GM21528 (cell line): ENCODE measurements at regions not wholly inside any gene's neighbourhood (a gene's known extent, or its start where the extent isn't known, plus 50 kb on each side); places are given as distances from the start of the nearest gene placed in this dataset.

Experiments used
- ATAC-seq: cut with Tn5 transposase; IDR thresholded peaks from one replicate; pipeline ENCODE4 v1.9.1; 2021; ENCODE audit warnings: mild to moderate bottlenecking, moderate library complexity; ENCODE audit not compliant: unreplicated experiment, low FRiP score

DNA sequence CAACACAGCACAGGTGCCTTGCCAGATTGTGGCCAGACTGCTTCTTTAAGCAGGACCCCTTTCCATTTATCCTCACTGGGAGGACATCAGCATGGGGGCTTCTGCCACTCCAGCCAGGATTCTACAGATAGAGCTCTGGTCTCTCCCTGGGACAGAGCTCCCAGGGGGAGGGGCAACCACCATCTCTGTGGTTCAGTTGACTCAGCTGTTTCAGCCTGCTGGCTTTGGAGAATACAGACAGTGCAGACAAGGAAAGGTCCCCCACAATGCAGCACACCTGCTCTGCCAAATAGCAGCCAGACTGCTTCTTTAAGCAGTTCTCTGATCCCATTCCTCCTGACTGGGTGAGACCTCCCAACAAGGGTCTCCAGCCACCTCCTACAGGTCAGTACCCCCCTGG is 132.8 kb downstream of the OR2K2 start:
- no peak for ATAC-seq

DNA sequence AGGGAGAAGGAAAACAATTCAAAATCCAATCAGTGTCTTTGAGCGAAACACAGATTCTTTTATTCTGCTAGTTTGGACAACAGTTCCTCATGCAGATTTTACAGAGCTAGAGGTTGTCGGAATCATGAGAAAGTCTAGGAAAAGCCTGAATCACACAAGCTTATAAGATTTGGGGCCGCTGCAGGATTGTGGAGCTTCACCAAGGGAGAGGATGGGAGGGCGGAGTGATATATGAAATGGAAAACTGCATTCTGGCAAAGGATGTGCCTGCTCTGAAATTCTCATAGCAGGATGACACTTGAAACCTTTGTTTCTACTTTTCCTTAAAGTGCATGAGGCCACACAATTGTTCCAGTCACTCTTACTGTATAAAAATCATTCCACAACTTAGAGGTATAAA is 134.3 kb downstream of the OR2K2 start:
- ATAC-seq = no peak

GRCh38 chr9:111193095-111193494 is 136.9 kb downstream of the OR2K2 start:
- no peak for ATAC-seq

DNA sequence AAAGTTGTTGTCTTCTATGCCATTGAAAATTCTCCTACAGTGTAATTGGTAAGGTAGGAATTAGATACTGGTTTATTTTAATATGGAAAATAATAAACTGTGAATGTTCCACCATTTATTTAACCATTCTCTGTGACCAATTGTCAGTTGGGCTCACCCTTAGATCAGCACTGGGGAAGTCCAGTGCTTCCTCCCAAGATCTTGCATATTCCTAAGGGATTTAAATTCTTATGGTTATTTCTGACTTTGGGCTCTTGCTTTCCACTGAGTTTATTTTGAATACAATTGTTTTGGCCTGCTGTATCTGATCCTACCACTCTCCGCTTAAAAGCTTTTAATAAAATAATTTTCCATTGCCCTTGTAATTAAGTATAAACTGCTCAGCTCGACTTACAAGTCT is 137.4 kb downstream of the OR2K2 start:
- ATAC-seq = no peak

DNA sequence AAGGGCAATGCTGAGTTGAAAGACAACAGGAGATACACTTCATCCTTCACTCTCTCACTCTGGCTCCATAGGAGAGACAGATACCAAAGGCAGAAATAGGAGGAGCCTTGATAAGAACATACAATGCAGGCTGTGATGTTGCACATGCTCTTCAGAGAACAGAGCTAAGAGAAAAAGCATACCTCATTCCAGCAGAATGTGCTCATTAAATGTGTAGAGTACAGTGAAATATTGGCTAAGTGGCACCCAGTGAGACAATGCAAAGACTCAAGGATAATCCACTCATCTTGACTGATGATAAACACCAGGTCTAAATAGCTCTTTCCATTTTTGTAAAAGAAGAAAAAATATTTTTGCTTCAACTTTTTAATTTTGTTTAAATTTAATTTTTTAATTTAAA is 139.7 kb downstream of the OR2K2 start:
- no peak for ATAC-seq

DNA sequence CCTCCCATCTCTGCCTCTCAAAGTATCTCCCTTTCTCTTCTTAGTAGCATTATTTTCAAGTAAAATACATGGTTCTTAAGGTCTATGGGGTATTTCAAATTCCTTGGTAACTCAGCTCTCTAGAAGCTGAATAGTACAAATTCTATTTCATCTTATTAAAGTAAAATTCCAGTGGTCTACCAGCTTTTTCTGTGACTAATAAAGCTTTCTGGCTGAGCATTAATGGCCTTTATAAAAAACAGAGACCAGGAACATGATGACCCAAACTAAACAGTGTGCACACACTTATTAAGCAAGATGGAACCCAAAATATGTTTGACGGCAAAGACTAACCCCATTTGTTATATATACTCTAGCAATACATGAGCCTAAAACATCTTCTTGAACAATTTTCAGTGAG is 142.6 kb downstream of the OR2K2 start:
- ATAC-seq = no peak

DNA sequence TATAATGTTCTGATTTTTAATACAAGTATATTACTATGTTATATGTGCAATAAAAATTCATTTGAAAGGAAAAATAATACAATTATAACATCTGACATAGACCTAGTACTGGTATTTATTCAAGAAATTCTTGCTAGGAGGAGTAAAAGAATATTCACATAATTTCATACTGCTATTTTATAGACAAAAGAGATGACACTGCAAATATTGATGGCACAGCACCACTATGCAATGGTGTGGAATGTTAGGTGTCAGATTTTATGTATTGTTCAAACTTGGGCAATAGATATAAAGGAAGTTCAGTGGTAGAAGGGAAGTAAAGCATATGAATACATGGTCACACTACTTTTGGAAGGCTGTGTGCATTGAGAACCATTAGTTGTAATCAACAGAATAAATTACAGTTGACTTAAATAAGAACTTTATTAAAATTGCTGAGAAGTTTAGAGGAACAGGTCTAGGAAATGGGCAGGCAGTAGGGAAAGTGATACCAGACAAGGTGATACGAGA is 143.9 kb downstream of the OR2K2 start:
- ATAC-seq = no peak

DNA sequence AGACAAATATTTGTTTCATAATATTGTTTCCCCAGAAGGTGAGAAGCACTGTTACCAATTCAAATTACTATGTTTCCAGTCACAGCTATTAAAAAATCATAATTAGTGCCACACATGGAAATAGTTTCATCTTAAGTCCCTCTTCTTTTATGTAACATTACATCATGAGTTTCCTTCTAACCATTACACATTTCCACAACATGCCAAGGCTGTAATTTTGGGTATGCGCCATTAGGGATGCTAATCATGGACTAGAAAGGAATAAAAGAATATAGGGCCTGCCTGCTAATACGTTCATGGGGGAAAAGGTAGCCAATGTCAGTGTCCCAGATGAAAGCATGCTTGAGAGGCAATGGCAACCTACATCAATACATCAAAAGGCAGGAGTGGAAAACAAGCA is 142.5 kb upstream of the LPAR1 start:
- ATAC-seq = no peak

GRCh38 chr9:111179577-111179976 is 141.3 kb upstream of the LPAR1 start:
- no peak for ATAC-seq

GRCh38 chr9:111178331-111179055 is 140.2 kb upstream of the LPAR1 start:
- no peak for ATAC-seq

DNA sequence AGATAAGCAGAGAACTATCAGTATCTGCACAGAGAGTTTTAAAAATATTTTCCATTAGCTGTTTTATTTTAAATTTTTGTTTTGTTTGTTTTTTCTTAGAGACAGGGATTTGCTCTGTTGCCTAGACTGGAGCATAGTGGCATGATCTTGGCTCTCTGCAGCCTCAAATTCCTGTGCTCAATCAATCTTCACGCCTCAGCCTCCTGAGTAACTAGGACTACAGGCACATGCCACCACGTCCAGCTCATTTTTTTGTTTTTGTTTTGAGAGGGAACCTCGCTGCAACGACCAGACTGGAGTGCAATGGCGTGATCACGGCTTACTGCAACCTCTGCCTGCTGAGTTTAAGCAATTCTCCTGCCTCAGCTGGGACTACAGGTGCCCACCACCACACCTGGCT is 138.2 kb upstream of the LPAR1 start:
- no peak for ATAC-seq

DNA sequence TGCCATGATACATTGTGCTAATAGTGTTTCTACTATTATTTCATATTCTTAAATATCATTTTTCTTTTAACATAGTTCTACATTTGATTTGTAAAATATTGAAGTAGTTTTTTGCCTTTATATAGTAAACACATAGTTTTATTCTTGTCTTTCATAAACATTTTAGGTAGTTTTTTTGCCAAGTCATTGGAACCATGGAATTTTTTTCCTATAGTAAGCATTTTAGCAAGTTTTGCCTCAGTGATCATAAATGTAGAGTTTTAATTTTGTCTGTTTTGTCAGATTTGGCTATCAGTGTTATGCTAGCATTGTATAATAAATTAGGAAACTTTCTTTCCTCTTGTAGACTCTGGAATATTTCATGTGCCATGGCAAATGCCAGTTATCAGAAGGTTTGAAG is 137.1 kb upstream of the LPAR1 start:
- no peak for ATAC-seq

- no peak for ATAC-seq
These were observed 129.1 kb upstream of the LPAR1 start for GRCh38 chr9:111167341-111167740.

DNA sequence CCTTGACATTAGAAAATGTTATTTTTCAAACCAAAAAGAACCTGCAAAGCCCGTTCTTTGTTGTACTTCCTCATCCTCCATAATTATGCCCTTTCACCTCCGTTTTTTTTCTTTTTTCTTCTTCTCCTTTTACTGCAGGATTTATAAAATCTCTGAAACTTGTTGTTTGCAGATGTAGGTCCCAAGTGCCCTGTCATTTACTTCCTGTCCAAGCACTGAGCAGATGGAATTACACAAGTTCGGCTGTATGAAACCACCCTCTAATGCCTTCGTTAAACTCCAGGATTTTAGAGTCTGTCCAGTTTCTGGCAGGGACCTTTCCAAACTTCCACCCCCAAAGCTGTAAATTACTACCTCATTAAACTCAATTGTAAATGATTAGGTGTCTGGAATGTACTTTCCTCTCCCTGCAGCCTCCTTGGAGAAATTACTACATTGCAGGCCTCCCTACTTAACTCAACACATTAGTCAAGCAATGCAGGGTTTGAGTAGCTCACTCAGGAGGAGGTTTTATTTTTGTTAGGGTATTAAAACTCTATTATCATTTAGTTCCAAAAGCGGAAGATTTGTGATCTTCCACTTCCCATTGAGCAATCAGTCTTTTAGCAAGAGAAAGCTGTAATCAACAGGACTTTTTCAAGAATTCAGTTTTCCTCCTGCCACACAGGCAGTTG is 125.6 kb upstream of the LPAR1 start:
- ATAC-seq = no peak

DNA sequence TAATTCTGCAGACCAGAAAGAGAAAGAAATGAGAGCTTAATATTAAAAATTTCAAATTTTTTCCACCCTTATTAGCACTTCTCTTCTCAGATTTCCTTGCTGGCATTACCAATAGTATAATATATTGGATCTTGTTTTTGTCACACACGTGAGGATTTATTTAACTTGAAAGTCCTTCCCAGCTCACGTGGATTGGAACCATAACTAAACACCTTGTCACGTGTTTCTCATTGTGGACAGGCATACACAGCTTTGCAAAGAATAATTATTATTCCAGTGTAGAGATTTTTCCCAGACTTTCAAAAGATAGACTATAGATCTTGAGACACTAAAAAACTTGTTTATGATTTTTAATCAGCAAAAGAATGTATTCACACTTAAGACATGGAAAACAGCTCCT is 123.8 kb upstream of the LPAR1 start:
- ATAC-seq = no peak

- ATAC-seq = no peak
These were observed 122.7 kb upstream of the LPAR1 start for GRCh38 chr9:111161015-111161415.

DNA sequence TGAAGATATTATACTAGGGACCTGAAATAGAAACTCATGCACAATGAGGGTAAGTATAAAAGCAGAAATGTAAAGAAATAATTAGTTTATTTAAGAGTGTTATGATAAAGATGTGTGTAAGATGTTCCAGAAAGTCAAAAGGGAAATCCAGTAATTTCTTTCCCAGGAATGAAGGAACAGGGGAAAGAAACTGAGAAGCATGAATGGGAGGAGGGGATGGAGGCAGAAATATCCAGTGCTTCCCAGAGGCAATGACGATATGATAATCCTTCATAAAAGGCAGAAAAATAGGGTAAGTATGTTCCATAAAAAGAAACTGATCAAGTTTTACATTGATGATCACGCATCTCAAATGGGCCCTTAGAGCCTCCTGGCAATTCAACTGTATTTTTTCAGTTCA is 120.7 kb upstream of the LPAR1 start:
- no peak for ATAC-seq

DNA sequence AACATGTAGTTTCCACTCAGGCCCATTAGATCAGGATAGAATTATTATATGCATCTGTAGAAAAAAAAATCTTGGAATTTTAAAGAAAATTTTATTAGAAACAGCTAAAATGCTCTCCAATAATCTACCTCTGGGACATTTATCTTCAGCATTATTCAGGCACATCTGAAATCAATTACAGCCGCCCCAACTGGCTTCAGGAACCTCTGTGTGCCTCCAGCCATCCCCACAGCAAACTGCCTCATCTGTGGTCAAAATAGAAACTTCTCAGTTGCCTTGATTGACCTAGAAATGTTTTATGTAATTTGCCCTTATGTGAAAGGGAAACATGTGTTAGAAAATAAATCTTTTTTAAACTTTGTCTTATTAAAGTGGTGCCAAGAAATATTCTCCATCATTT is 120.1 kb upstream of the LPAR1 start:
- ATAC-seq = no peak

GRCh38 chr9:111154081-111154562 is 115.9 kb upstream of the LPAR1 start:
- no peak for ATAC-seq

DNA sequence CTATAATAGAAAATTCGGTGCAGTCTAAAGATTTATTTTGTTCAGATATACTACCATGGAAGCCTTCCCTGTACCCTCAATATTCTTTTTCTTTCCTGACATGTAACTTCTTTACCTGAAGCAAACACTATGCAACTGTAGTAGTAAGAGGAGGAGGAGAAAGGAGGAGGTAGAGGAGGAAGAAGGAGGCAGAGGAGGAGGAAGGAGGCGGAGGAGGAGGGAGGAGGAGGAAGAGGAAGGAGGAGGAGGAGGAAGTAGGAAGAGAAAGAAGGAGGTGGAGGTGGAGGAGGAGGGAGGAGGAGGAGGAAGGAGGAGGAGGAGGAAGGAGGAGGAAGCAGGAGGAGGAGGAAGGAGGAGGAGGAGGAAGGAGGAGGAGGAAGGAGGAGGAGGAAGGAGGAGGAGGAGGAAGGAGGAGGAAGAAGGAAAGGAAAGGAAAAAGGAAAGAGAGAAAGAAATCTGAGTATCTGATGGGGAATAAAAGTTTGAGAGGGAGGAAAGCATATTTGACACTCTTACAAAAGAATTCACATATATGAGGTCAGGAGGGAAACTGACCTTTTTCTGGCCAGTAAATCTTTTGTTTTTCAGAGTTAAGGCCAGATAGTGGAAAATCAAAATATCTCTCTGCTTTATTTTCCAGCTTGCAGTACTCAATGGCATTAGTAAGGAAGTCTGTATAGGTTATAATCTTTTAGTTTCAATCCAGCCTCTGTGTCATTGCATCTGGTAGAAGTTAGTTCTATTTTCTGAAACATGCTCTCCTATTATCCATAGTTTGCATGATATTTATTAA is 114.5 kb upstream of the LPAR1 start:
- ATAC-seq = no peak

GRCh38 chr9:111151537-111151936 is 113.3 kb upstream of the LPAR1 start:
- ATAC-seq = no peak
